B cell (primary cell): ENCODE measurements at regions not wholly inside any gene's neighbourhood (a gene's known extent, or its start where the extent isn't known, plus 50 kb on each side); places are given as distances from the start of the nearest gene placed in this dataset.

Source experiments
- EZH2 ChIP-seq: IDR thresholded peaks from 2 replicates; pipeline ENCODE4 v1.6.1; 2012; ENCODE audit warnings: borderline replicate concordance, low read depth, mild to moderate bottlenecking, moderate library complexity, low read length; ENCODE audit not compliant: insufficient read depth, poor library complexity, severe bottlenecking
- TF ChIP-seq, protein P1 (sequence below): fragments of 200-600 bp; IDR thresholded peaks from one replicate; pipeline ENCODE4 v1.8.0; 2022; ENCODE audit warnings: antibody characterized with exemption, mild to moderate bottlenecking

- TF ChIP-seq, protein P1, sequence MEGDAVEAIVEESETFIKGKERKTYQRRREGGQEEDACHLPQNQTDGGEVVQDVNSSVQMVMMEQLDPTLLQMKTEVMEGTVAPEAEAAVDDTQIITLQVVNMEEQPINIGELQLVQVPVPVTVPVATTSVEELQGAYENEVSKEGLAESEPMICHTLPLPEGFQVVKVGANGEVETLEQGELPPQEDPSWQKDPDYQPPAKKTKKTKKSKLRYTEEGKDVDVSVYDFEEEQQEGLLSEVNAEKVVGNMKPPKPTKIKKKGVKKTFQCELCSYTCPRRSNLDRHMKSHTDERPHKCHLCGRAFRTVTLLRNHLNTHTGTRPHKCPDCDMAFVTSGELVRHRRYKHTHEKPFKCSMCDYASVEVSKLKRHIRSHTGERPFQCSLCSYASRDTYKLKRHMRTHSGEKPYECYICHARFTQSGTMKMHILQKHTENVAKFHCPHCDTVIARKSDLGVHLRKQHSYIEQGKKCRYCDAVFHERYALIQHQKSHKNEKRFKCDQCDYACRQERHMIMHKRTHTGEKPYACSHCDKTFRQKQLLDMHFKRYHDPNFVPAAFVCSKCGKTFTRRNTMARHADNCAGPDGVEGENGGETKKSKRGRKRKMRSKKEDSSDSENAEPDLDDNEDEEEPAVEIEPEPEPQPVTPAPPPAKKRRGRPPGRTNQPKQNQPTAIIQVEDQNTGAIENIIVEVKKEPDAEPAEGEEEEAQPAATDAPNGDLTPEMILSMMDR = no peak
- TF ChIP-seq EZH2 = no peak
These were observed 376.5 kb upstream of the DAB2 start for GRCh38 chr5:39801306-39801705.
